ENCODE measurements at regions not wholly inside any gene's neighbourhood (a gene's known extent, or its start where the extent isn't known, plus 50 kb on each side); places are given as distances from the start of the nearest gene placed in this dataset.

- no peak for DNase-seq
Observed at GRCh38 chr6:1065986-1066385, 245.9 kb upstream of the FOXQ1 start.

GRCh38 chr6:1063671-1064355 is 248.1 kb upstream of the FOXQ1 start:
- no peak for DNase-seq

GRCh38 chr6:1062786-1063545 is 248.9 kb upstream of the FOXQ1 start:
- no peak for DNase-seq

- DNase-seq: no peak
Observed at GRCh38 chr6:1059596-1059995, 252.3 kb upstream of the FOXQ1 start.

- DNase-seq: no peak
Observed at GRCh38 chr6:1057490-1058135, 254.3 kb upstream of the FOXQ1 start.

GRCh38 chr6:1055015-1055921 is 256.6 kb upstream of the FOXQ1 start:
- no peak for DNase-seq

GRCh38 chr6:1054653-1055014 is 257.3 kb upstream of the FOXQ1 start:
- no peak for DNase-seq

- no peak for DNase-seq
Observed at GRCh38 chr6:1053586-1053985, 258.3 kb upstream of the FOXQ1 start.

GRCh38 chr6:1052262-1052661 is 259.6 kb upstream of the FOXQ1 start:
- DNase-seq: no peak

- no peak for DNase-seq
Observed at GRCh38 chr6:1049900-1050299, 262.0 kb upstream of the FOXQ1 start.

- no peak for DNase-seq
Observed at GRCh38 chr6:1049170-1049569, 262.7 kb upstream of the FOXQ1 start.

- no peak for DNase-seq
Observed at GRCh38 chr6:1047981-1048541, 263.8 kb upstream of the FOXQ1 start.

GRCh38 chr6:1045239-1045638 is 266.7 kb upstream of the FOXQ1 start:
- no peak for DNase-seq

GRCh38 chr6:1044040-1044836 is 267.7 kb upstream of the FOXQ1 start:
- no peak for DNase-seq

- no peak for DNase-seq
Observed at GRCh38 chr6:1043458-1043836, 268.5 kb upstream of the FOXQ1 start.

- DNase-seq: no peak
Observed at GRCh38 chr6:1042583-1043457, 269.1 kb upstream of the FOXQ1 start.

GRCh38 chr6:1040393-1040792 is 271.5 kb upstream of the FOXQ1 start:
- DNase-seq: no peak

GRCh38 chr6:1039746-1040145 is 272.2 kb upstream of the FOXQ1 start:
- DNase-seq: no peak

- DNase-seq: no peak
Observed at GRCh38 chr6:1039191-1039590, 272.7 kb upstream of the FOXQ1 start.
